ENCODE measurements at regions not wholly inside any gene's neighbourhood (a gene's known extent, or its start where the extent isn't known, plus 50 kb on each side); places are given as distances from the start of the nearest gene placed in this dataset.

- H3K4me3 ChIP-seq, result no peak overlapping the region
- no peak overlapping the region for H3K27ac ChIP-seq
- TF ChIP-seq CTCF (IDR thresholded peaks at IDR 0.05), result no peak
- DNase-seq (no peak), ATAC-seq (no peak)
- intact Hi-C loops (cut with DNase I), result no loop called here
- no peaks in the 10 kb centered on the region for H3K36me3 ChIP-seq
- no peaks in the 10 kb centered on the region for H3K9me3 ChIP-seq
- H3K27me3 ChIP-seq, result no peaks in the 10 kb centered on the region
- no peaks in the 10 kb centered on the region for H3K4me1 ChIP-seq
Observed at GRCh38 chr5:120306303-120306702, 157.8 kb upstream of the PRR16 start.

DNA sequence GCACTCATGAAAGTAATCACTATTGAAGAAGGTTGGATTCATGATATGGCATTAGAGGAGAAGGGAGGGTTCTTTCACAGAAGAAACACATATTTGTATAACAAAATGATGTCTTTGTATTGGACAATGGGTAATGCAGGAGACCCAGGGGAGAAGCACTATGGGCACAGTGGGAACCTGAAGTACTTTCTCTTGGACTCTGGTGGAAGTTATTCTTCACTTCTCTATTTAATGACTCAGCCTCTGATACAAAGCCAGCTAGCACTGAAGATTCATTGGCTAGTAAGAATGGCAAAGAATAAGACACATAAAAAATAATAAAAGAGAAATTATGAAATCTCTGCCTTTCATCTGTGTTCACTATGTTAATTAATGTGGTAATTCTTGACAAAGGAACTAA lies 149.9 kb upstream of the PRR16 start:
- TF ChIP-seq CTCF (IDR thresholded peaks at IDR 0.05), result no peak
- intact Hi-C loops (cut with DNase I), result no loop called here
- Histone ChIP-seq H3K4me3 (no peak overlapping the region), H3K4me1 (no peaks in the 10 kb centered on the region), H3K36me3 (no peaks in the 10 kb centered on the region), H3K27me3 (no peaks in the 10 kb centered on the region), H3K27ac (no peak overlapping the region), H3K9me3 (no peaks in the 10 kb centered on the region)
- ATAC-seq (no peak), DNase-seq (no peak)

GRCh38 chr5:120320626-120321025 lies 143.5 kb upstream of the PRR16 start:
- intact Hi-C loops (cut with DNase I), result no loop called here
- TF ChIP-seq CTCF (IDR thresholded peaks at IDR 0.05), result no peak
- Histone ChIP-seq H3K27me3 (no peaks in the 10 kb centered on the region), H3K4me3 (no peak overlapping the region), H3K27ac (no peak overlapping the region), H3K36me3 (no peaks in the 10 kb centered on the region), H3K9me3 (no peaks in the 10 kb centered on the region), H3K4me1 (no peaks in the 10 kb centered on the region)
- DNase-seq (no peak), ATAC-seq (no peak)

DNA sequence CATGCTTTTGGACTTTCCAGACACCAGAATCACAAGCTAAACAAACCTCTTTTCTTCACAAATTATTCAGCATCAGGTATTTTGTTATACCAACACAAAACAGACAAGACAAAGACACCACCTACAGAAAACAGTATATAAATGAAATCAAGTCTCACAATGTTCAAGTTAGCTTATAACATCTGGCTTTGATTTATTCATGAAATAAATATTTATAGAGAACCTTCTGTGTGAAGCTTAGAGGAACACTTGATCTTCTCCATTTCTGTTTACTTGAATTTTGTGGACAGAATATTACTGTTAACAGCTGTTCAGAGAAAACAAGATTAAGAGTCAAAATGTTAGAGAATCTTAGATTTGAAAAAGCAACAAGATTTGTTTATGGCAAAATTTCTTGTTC lies 137.4 kb upstream of the PRR16 start:
- intact Hi-C loops (cut with DNase I), result no loop called here
- Histone ChIP-seq H3K4me3 (no peak overlapping the region), H3K27ac (no peak overlapping the region), H3K4me1 (no peaks in the 10 kb centered on the region), H3K27me3 (no peaks in the 10 kb centered on the region), H3K36me3 (no peaks in the 10 kb centered on the region), H3K9me3 (no peaks in the 10 kb centered on the region)
- no peak for TF ChIP-seq CTCF (IDR thresholded peaks at IDR 0.05)
- no peak for ATAC-seq
- DNase-seq, result no peak

- Histone ChIP-seq H3K4me1 (no peaks in the 10 kb centered on the region), H3K9me3 (no peaks in the 10 kb centered on the region), H3K27me3 (no peaks in the 10 kb centered on the region), H3K36me3 (no peaks in the 10 kb centered on the region), H3K27ac (no peak overlapping the region), H3K4me3 (no peak overlapping the region)
- ATAC-seq, result no peak
- no peak for TF ChIP-seq CTCF (IDR thresholded peaks at IDR 0.05)
- DNase-seq, result no peak
- intact Hi-C loops (cut with DNase I), result no loop called here
Observed at GRCh38 chr5:120327180-120327579, 136.9 kb upstream of the PRR16 start.

DNA sequence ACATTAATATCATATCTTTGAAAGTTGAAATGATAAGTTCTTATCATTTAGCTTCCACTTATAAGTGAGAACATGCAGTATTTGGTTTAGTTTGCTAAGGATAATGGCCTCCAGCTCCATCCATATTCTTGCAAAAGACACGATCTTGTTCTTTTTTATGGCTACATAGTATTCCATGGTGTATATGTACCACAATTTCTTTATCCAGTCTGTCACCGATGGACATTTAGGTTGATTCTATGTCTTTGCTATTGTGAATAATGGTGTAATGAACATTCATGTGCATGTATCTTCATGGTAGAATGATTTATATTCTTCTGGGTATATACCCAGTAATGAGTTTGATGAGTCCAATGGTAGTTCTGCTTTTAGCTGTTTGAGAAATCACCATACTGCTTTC lies 135.0 kb upstream of the PRR16 start:
- H3K27me3 ChIP-seq, result no peaks in the 10 kb centered on the region
- intact Hi-C loops (cut with DNase I), result no loop called here
- ATAC-seq, result no peak
- DNase-seq, result no peak
- no peaks in the 10 kb centered on the region for H3K4me1 ChIP-seq
- H3K27ac ChIP-seq, result no peak overlapping the region
- H3K9me3 ChIP-seq, result no peaks in the 10 kb centered on the region
- no peak overlapping the region for H3K4me3 ChIP-seq
- TF ChIP-seq CTCF (IDR thresholded peaks at IDR 0.05), result no peak
- H3K36me3 ChIP-seq, result no peaks in the 10 kb centered on the region

All from upper lobe of right lung (tissue), 1 donor.